Neuronal stem cell (in vitro differentiated cells): ENCODE measurements at regions not wholly inside any gene's neighbourhood (a gene's known extent, or its start where the extent isn't known, plus 50 kb on each side); places are given as distances from the start of the nearest gene placed in this dataset.
A peak's percentile ranks its signal among the peaks of the same experiment; 100 is the strongest.

Source experiments
- DNase-seq: peaks from one replicate; pipeline ENCODE4 v3.0.0-alpha.2; 2013; ENCODE audit warnings: low spot score
- H2AFZ ChIP-seq: one replicate; pipeline ENCODE4 v1.6.1; 2013; ENCODE audit warnings: mild to moderate bottlenecking, low read length, inconsistent platforms
- H2AK5ac ChIP-seq: 2 replicates; pipeline ENCODE4 v1.6.1; 2013; ENCODE audit warnings: low read depth, mild to moderate bottlenecking, inconsistent platforms, low read length, moderate library complexity, mixed read lengths
- H2BK120ac ChIP-seq: 2 replicates; pipeline ENCODE4 v1.6.1; 2013; ENCODE audit warnings: low read depth, mild to moderate bottlenecking, inconsistent platforms, low read length, moderate library complexity, mixed read lengths
- H2BK12ac ChIP-seq: one replicate; pipeline ENCODE4 v1.6.1; 2013; ENCODE audit warnings: low read length, inconsistent platforms
- H2BK15ac ChIP-seq: 2 replicates; pipeline ENCODE4 v1.6.1; 2013; ENCODE audit warnings: mild to moderate bottlenecking, low read length, inconsistent platforms, mixed read lengths
- H2BK5ac ChIP-seq: one replicate; pipeline ENCODE4 v1.6.1; 2013; ENCODE audit warnings: inconsistent platforms, mild to moderate bottlenecking, low read length, moderate library complexity
- H3K14ac ChIP-seq: one replicate; pipeline ENCODE4 v1.6.1; 2013; ENCODE audit warnings: low read length, inconsistent platforms
- H3K18ac ChIP-seq: 2 replicates; pipeline ENCODE4 v1.6.1; 2013; ENCODE audit warnings: low read length, inconsistent platforms
- H3K23ac ChIP-seq: 2 replicates; pipeline ENCODE4 v1.6.1; 2013; ENCODE audit warnings: low read depth, mild to moderate bottlenecking, mixed read lengths, low read length, inconsistent platforms; ENCODE audit not compliant: poor library complexity
- H3K27ac ChIP-seq: replicated peaks from 3 replicates; pipeline ENCODE4 v1.5.1; 2013; ENCODE audit warnings: low read length, inconsistent platforms
- H3K27me3 ChIP-seq, 3 experiments: 2 replicates each; pipeline ENCODE4 v1.6.1; 2013; ENCODE audit warnings: low read length in 3 of 3, mild to moderate bottlenecking in 2 of 3, inconsistent platforms in 1 of 3, low read depth in 1 of 3, mixed read lengths in 1 of 3, moderate library complexity in 1 of 3; ENCODE audit not compliant: control insufficient read depth in 3 of 3, insufficient read depth in 3 of 3
- H3K36me3 ChIP-seq, 2 donors: replicated peaks in 1 of 2; 2 replicates each; pipeline ENCODE4 v1.6.1; 2013; ENCODE audit warnings: low read length in 2 of 2; ENCODE audit not compliant: control insufficient read depth in 2 of 2, insufficient read depth in 2 of 2
- H3K4ac ChIP-seq: 2 replicates; pipeline ENCODE4 v1.6.1; 2013; ENCODE audit warnings: inconsistent platforms, mild to moderate bottlenecking, low read length, moderate library complexity
- H3K4me1 ChIP-seq, 2 donors: 1 replicate in 1 of 2; 2 replicates in 1 of 2; pipeline ENCODE4 v1.6.1; 2013; ENCODE audit warnings: low read length in 2 of 2, low read depth in 1 of 2; ENCODE audit not compliant: control insufficient read depth in 2 of 2, insufficient read depth in 1 of 2
- H3K4me2 ChIP-seq: one replicate; pipeline ENCODE4 v1.6.1; 2013; ENCODE audit warnings: mild to moderate bottlenecking, low read length, inconsistent platforms; ENCODE audit not compliant: insufficient read depth, poor library complexity, severe bottlenecking
- H3K4me3 ChIP-seq, 2 donors: 2 replicates each; pipeline ENCODE4 v1.5.1; 2013; ENCODE audit warnings: low read length in 2 of 2, mild to moderate bottlenecking in 2 of 2, inconsistent platforms in 1 of 2, moderate library complexity in 1 of 2
- H3K79me1 ChIP-seq: one replicate; pipeline ENCODE4 v1.6.1; 2013; ENCODE audit warnings: low read depth, mild to moderate bottlenecking, inconsistent platforms, low read length, moderate library complexity
- H3K9ac ChIP-seq: one replicate; pipeline ENCODE4 v1.6.1; 2013; ENCODE audit warnings: mild to moderate bottlenecking, low read depth, low read length, inconsistent platforms; ENCODE audit not compliant: poor library complexity
- H3K9me3 ChIP-seq, 2 donors: replicated peaks in 1 of 2; 2 replicates each; pipeline versions ENCODE3 to v1.6.1; 2013; ENCODE audit warnings: low read length in 2 of 2, mild to moderate bottlenecking in 2 of 2, inconsistent platforms in 1 of 2, low read depth in 1 of 2, mixed read lengths in 1 of 2, moderate library complexity in 1 of 2; ENCODE audit not compliant: control insufficient read depth in 2 of 2, insufficient read depth in 1 of 2
- H4K8ac ChIP-seq: one replicate; pipeline ENCODE4 v1.6.1; 2013; ENCODE audit warnings: low read depth, mild to moderate bottlenecking, inconsistent platforms, low read length, moderate library complexity
- H4K91ac ChIP-seq: one replicate; pipeline ENCODE4 v1.6.1; 2013; ENCODE audit warnings: low read length, low read depth, mild to moderate bottlenecking, inconsistent platforms; ENCODE audit not compliant: poor library complexity
- WGBS, 2 donors: extraction: QIAGEN DNeasy Blood & Tissue Kit; methylation state at CpG; one replicate each; pipeline ENCODE4 v1.1.7; 2013; ENCODE audit warnings: missing lambda C conversion rate in 2 of 2, mixed read lengths in 1 of 2; ENCODE audit not compliant: insufficient read length in 2 of 2, insufficient replicate concordance in 1 of 2; ENCODE audit errors: extremely low coverage in 2 of 2; 5-methylcytosine and 5-hydroxymethylcytosine counted together

DNA sequence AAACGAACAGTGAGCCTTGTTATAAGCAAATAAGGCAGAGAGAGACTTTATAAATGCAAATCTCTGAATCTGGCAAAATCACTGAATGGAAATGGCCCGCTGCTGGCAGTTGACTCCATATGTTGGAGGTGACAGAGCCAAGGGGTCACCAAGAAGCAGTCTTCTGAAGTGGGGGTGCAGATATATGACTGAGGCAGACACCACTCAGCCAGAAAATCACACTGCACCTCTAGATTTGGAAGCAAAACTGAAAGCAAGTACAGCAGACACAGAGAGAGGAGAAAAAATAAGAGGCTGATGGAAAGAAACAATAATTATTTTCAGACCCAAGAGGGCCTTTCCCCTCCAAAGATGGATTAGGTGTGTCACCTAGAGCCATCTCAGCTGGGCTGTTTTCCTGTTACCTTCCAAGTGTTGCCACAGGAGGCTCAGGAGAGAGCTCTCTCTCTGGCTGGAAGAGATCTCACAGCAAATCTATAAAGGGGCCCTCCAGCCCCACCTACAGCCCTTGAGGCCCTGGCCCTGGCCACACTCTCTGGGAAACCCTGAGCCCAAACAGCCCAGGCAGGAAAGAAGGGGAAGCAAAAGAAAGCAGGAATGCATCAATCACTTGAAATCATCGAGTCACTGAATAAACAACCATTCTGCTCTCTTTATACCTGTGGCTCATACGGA lies 585.1 kb upstream of the PSMD7 start:
- Histone ChIP-seq H3K23ac (no peak overlapping the region), H3K9me3 (no peaks in the 10 kb centered on the region), H3K27ac (no peak overlapping the region), H4K91ac (no peak overlapping the region), H2BK5ac (no peak overlapping the region), H3K14ac (no peak overlapping the region), H2AFZ (peak overlapping the region; percentile 72), H4K8ac (no peak overlapping the region), H3K36me3 (no peaks in the 10 kb centered on the region), H3K27me3 (no peaks in the 10 kb centered on the region), H2BK120ac (no peak overlapping the region), H3K79me1 (no peaks in the 10 kb centered on the region), H2BK12ac (no peak overlapping the region), H3K9ac (no peak overlapping the region), H3K4me3 (no peak overlapping the region), H3K4me1 (peaks cover 5 to 22% of the 10 kb centered on the region in 2 donors), H3K4me2 (no peak overlapping the region), H3K18ac (no peak overlapping the region), H3K4ac (no peak overlapping the region), H2AK5ac (no peak overlapping the region), H2BK15ac (no peak overlapping the region)
- no peak for DNase-seq
- no CpG with 5 or more reads among the region's 4 CpGs for WGBS, 2 donors

GRCh38 chr16:73710526-73710925 lies 586.1 kb upstream of the PSMD7 start:
- no peak overlapping the region for H2BK15ac ChIP-seq

DNA sequence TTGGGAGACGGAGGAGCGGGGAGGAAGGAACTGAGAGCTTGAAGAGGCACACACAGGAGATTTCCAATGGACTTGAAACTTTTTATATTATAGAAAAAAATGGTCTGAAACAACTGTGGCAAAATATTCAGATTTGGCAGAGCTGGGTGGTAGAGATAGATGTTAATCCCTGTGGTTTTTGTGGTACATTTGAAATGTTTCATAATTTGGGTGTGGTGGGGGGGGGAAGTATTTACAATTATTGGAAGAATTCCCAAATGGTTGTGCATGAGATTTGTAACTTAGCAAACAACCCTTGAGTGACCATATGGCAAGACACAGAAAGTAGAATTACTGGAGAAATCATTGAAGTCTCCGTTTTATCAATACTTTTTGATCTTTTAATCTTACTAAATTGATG lies 588.8 kb upstream of the PSMD7 start:
- Histone ChIP-seq H3K27me3 (no peaks in the 10 kb centered on the region), H4K8ac (no peak overlapping the region), H3K14ac (no peak overlapping the region), H3K23ac (no peak overlapping the region), H2BK5ac (no peak overlapping the region), H3K4me2 (no peak overlapping the region), H3K36me3 (no peaks in the 10 kb centered on the region), H3K18ac (no peak overlapping the region), H3K4me3 (no peak overlapping the region), H2BK12ac (no peak overlapping the region), H4K91ac (no peak overlapping the region), H2BK120ac (no peak overlapping the region), H3K4ac (no peak overlapping the region), H3K27ac (no peak overlapping the region), H3K9ac (no peak overlapping the region), H3K9me3 (peaks cover 0 to 2% of the 10 kb centered on the region in 2 donors), H2AK5ac (no peak overlapping the region), H3K4me1 (peaks cover 5 to 13% of the 10 kb centered on the region in 2 donors), H2BK15ac (no peak overlapping the region), H2AFZ (no peak overlapping the region), H3K79me1 (no peaks in the 10 kb centered on the region)
- no peak for DNase-seq
- WGBS, 2 donors, result no CpG with 5 or more reads among the region's 3 CpGs

More at GRCh38 chr16:73710526-73710925, 586.1 kb upstream of the PSMD7 start:
- H3K18ac ChIP-seq, result peak overlapping the region; percentile 58
- H4K8ac ChIP-seq, result peak overlapping the region; percentile 7
- no peaks in the 10 kb centered on the region for H3K79me1 ChIP-seq
- H4K91ac ChIP-seq, result no peak overlapping the region
- no peak overlapping the region for H3K14ac ChIP-seq
- no peaks in the 10 kb centered on the region for H3K9me3 ChIP-seq
- peak overlapping the region; percentile 77 for H2AFZ ChIP-seq
- no peak overlapping the region for H3K27ac ChIP-seq
- H3K4me2 ChIP-seq, result no peak overlapping the region
- no peak overlapping the region for H3K4me3 ChIP-seq
- no peaks in the 10 kb centered on the region for H3K36me3 ChIP-seq
- no peak for DNase-seq
- H3K4me1 ChIP-seq, result peaks cover 5 to 22% of the 10 kb centered on the region in 2 donors
- no peaks in the 10 kb centered on the region for H3K27me3 ChIP-seq
- no peak overlapping the region for H2BK120ac ChIP-seq
- H2AK5ac ChIP-seq, result no peak overlapping the region
- H3K9ac ChIP-seq, result no peak overlapping the region
- no peak overlapping the region for H2BK12ac ChIP-seq
- no peak overlapping the region for H2BK5ac ChIP-seq
- H3K23ac ChIP-seq, result no peak overlapping the region
- WGBS, 2 donors, result no CpG with 5 or more reads among the region's 9 CpGs
- H3K4ac ChIP-seq, result no peak overlapping the region

DNA sequence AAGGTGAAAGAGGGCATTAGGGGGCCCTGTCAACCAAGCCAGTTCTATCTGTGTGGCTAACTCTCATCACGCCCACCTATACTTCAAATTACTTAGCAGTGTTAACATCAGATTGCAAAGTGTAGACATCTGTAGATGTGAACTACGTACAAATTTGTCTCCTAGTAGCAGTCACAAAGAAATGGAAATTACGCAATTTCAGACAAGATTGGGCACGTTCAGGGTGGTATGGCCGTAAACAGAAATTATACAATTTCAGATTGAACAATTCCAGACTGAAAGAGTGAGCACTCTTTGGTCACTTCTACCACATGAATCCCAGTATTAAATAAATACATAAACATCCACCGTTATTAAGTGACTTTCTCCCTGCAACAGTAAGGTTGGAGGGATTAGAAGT lies 592.7 kb upstream of the PSMD7 start:
- H3K36me3 ChIP-seq, result no peaks in the 10 kb centered on the region
- DNase-seq, result no peak
- H3K27ac ChIP-seq, result no peak overlapping the region
- no peak overlapping the region for H2BK15ac ChIP-seq
- no peak overlapping the region for H3K14ac ChIP-seq
- H2BK12ac ChIP-seq, result no peak overlapping the region
- no peak overlapping the region for H3K23ac ChIP-seq
- H3K4me1 ChIP-seq, result no peaks in the 10 kb centered on the region
- H2BK5ac ChIP-seq, result no peak overlapping the region
- H3K9ac ChIP-seq, result no peak overlapping the region
- H3K27me3 ChIP-seq, result no peaks in the 10 kb centered on the region
- no peak overlapping the region for H4K8ac ChIP-seq
- no peak overlapping the region for H3K4me3 ChIP-seq
- H3K18ac ChIP-seq, result no peak overlapping the region
- H2AFZ ChIP-seq, result no peak overlapping the region
- H3K4me2 ChIP-seq, result no peak overlapping the region
- no peak overlapping the region for H3K4ac ChIP-seq
- no CpG with 5 or more reads among the region's 6 CpGs for WGBS, 2 donors
- no peak overlapping the region for H2AK5ac ChIP-seq
- no peaks in the 10 kb centered on the region for H3K79me1 ChIP-seq
- H3K9me3 ChIP-seq, result peaks cover 0 to 2% of the 10 kb centered on the region in 2 donors
- no peak overlapping the region for H2BK120ac ChIP-seq
- no peak overlapping the region for H4K91ac ChIP-seq
